A549 (cell line): ENCODE measurements at regions not wholly inside any gene's neighbourhood (a gene's known extent, or its start where the extent isn't known, plus 50 kb on each side); places are given as distances from the start of the nearest gene placed in this dataset.
A peak's percentile ranks its signal among the peaks of the same experiment; 100 is the strongest.

Source experiments
- ATAC-seq, 2 experiments: fragments of 200-7000 bp in 1 of 2; fragments of >200 bp in 1 of 2; cut with Nextera tagmentation in 1 of 2; cut with Tn5 transposase in 1 of 2; 3 replicates each; pipeline versions ENCODE4 v1.8.0 to v1.9.1; 2018 to 2020; ENCODE audit warnings: mild to moderate bottlenecking in 1 of 2, moderate library complexity in 1 of 2
- CTCF ChIA-PET: fragments of 300-600 bp; sonication (Branson Sonifier 250); formaldehyde crosslinking; extraction: SDS; loops from one replicate; lab custom pipeline; 2021; ENCODE audit warnings: antibody characterized with exemption, inconsistent platforms; lab: Yijun Ruan, JAX
- POLR2A ChIA-PET: fragments of 350-600 bp; formaldehyde crosslinking; extraction: SDS; loops from one replicate; lab custom pipeline; 2021; ENCODE audit warnings: antibody characterized with exemption, inconsistent platforms; lab: Yijun Ruan, JAX
- DNase-seq, 2 experiments: peaks; one replicate each; pipeline versions ENCODE4 v3.0.0 to v3.0.0-alpha.2; 2011 to 2016; ENCODE audit warnings: low read depth in 1 of 2, low spot score in 1 of 2
- FAIRE-seq: peaks from 2 replicates; lab custom pipeline; 2011; peaks lifted over from hg19 to GRCh38; lab: Jason Lieb, UNC
- H3K27ac ChIP-seq, 2 experiments: fragments of >200 bp; sonication (Bioruptor Twin); formaldehyde crosslinking; 3 replicates each; pipeline ENCODE4 v1.5.1; 2016 to 2017
- H3K4me1 ChIP-seq: fragments of >200 bp; sonication (Bioruptor Twin); formaldehyde crosslinking; 3 replicates; pipeline ENCODE4 v1.6.1; 2016
- H3K4me2 ChIP-seq: fragments of >200 bp; sonication (Bioruptor Twin); formaldehyde crosslinking; 3 replicates; pipeline ENCODE4 v1.6.1; 2016
- H3K4me3 ChIP-seq: fragments of >200 bp; sonication (Bioruptor Twin); formaldehyde crosslinking; 3 replicates; pipeline ENCODE4 v1.5.1; 2016
- H3K9me3 ChIP-seq: fragments of >200 bp; sonication (Bioruptor Twin); formaldehyde crosslinking; 3 replicates; pipeline ENCODE4 v1.6.1; 2016
- CBX2 ChIP-seq: fragments of 200-600 bp; sonication (generic); IDR thresholded peaks from 2 replicates; pipeline ENCODE4 v1.6.1; 2016; ENCODE audit warnings: low read depth, mild to moderate bottlenecking, borderline replicate concordance
- CHD2 ChIP-seq: fragments of 150-350 bp; IDR thresholded peaks from 2 replicates; pipeline ENCODE4 v1.6.1; 2014; ENCODE audit warnings: low read length; ENCODE audit not compliant: partially characterized antibody
- E2F6 ChIP-seq: IDR thresholded peaks from 2 replicates; pipeline ENCODE4 v1.6.1; 2012; ENCODE audit warnings: low read depth, borderline replicate concordance
- EHF ChIP-seq: fragments of 250-450 bp; sonication (Bioruptor Pico); IDR thresholded peaks from 2 replicates; pipeline ENCODE4 v1.5.0; 2020; ENCODE audit warnings: mild to moderate bottlenecking
- EHMT2 ChIP-seq: fragments of 200-600 bp; sonication (generic); IDR thresholded peaks from 2 replicates; pipeline ENCODE4 v1.6.1; 2016; ENCODE audit warnings: antibody characterized with exemption, low read depth, mild to moderate bottlenecking, moderate library complexity
- ELK1 ChIP-seq: fragments of 150-350 bp; IDR thresholded peaks from 2 replicates; pipeline ENCODE4 v1.6.1; 2014; ENCODE audit warnings: low read depth, mild to moderate bottlenecking, low read length
- EP300 ChIP-seq, 2 experiments: fragments of >200 bp; sonication (Bioruptor Twin); formaldehyde crosslinking; IDR thresholded peaks; 2 replicates in 1 of 2; 3 replicates in 1 of 2; pipeline ENCODE4 v1.6.1; 2016 to 2017
- FOSL2 ChIP-seq, 2 experiments: fragments of 450-650 bp in 1 of 2; fragments of >200 bp in 1 of 2; sonication (Bioruptor Twin) in 1 of 2; formaldehyde crosslinking; IDR thresholded peaks; 2 replicates each; pipeline versions ENCODE4 v1.5.0 to v1.6.1; 2016 to 2020; ENCODE audit warnings: mild to moderate bottlenecking in 1 of 2, moderate library complexity in 1 of 2
- FOXS1 ChIP-seq: fragments of 250-450 bp; sonication (Bioruptor Pico); IDR thresholded peaks from 2 replicates; pipeline ENCODE4 v1.5.0; 2020; ENCODE audit warnings: mild to moderate bottlenecking, moderate library complexity
- HES2 ChIP-seq: fragments of >200 bp; sonication (Bioruptor Twin); formaldehyde crosslinking; IDR thresholded peaks from 2 replicates; pipeline ENCODE4 v1.6.1; 2016
- JUNB ChIP-seq: fragments of >200 bp; sonication (Bioruptor Twin); formaldehyde crosslinking; IDR thresholded peaks from 2 replicates; pipeline ENCODE4 v1.6.1; 2016
- MAFK ChIP-seq: fragments of 450-650 bp; IDR thresholded peaks from 2 replicates; pipeline ENCODE4 v1.6.1; 2014; ENCODE audit not compliant: partially characterized antibody
- MAZ ChIP-seq: fragments of 150-350 bp; IDR thresholded peaks from 2 replicates; pipeline ENCODE4 v1.6.1; 2014; ENCODE audit warnings: antibody characterized with exemption, low read depth, low read length, borderline replicate concordance
- NR3C1 ChIP-seq: fragments of >200 bp; sonication (Bioruptor Twin); formaldehyde crosslinking; IDR thresholded peaks from 3 replicates; pipeline ENCODE4 v1.6.1; 2017
- PBX3 ChIP-seq: IDR thresholded peaks from 2 replicates; pipeline ENCODE4 v1.6.1; 2012
- POLR2A ChIP-seq: IDR thresholded peaks from 2 replicates; pipeline ENCODE4 v1.6.1; 2012; ENCODE audit warnings: mild to moderate bottlenecking, low read length
- TFCP2L1 ChIP-seq: fragments of 250-450 bp; sonication (Bioruptor Pico); IDR thresholded peaks from 2 replicates; pipeline ENCODE4 v1.5.0; 2021; ENCODE audit warnings: mild to moderate bottlenecking
- ZC3H11A ChIP-seq: fragments of 450-650 bp; IDR thresholded peaks from 2 replicates; pipeline ENCODE4 v1.6.1; 2014; ENCODE audit warnings: antibody characterized with exemption, mild to moderate bottlenecking
- ZSCAN20 ChIP-seq: fragments of 250-450 bp; sonication (Bioruptor Pico); IDR thresholded peaks from 2 replicates; pipeline ENCODE4 v1.8.0; 2022; ENCODE audit warnings: mild to moderate bottlenecking, moderate library complexity
- WGBS: methylation state at CpG from one replicate; pipeline ENCODE4 v1.1.6; 2017; ENCODE audit errors: missing lambda C conversion rate; 5-methylcytosine and 5-hydroxymethylcytosine counted together

- ATAC-seq (no peak; a peak in 1 of 6 replicates), DNase-seq (no peak), FAIRE-seq (no peak)
- H3K4me2 ChIP-seq = no peak overlapping the region
- H3K27ac ChIP-seq = peak overlapping the region; percentile 44 to 55; a peak in 4 of 6 replicates
- 79% methylated on average over 7 of the region's 7 CpGs for WGBS
- no peaks in the 10 kb centered on the region for H3K9me3 ChIP-seq
- TF ChIP-seq TFCP2L1 (CRISPR knock-in tag) (no peak), ZSCAN20 (CRISPR knock-in tag) (no peak), CHD2 (no peak), CBX2 (no peak), PBX3 (no peak), POLR2A (no peak), MAZ (no peak), FOXS1 (CRISPR knock-in tag) (no peak), E2F6 (no peak), ELK1 (no peak), JUNB (no peak), EHMT2 (no peak), ZC3H11A (no peak), EHF (CRISPR knock-in tag) (no peak), EP300 (IDR thresholded peaks at IDR 0.05) (no peak)
- CTCF ChIA-PET = interaction anchor here (0.6 to 1.5 kb wide), 2 partner anchors 85 to 99 kb away, joined by 3 to 4 read pairs; no protein-coding TSS in a partner anchor
- POLR2A ChIA-PET = no interaction called here
- H3K4me1 ChIP-seq = peaks cover 10% of the 10 kb centered on the region; the same call in 2 of the 3 replicates
- no peak overlapping the region for H3K4me3 ChIP-seq
Observed at GRCh38 chr2:43033016-43033270, 193.5 kb downstream of the ZFP36L2 start.

- TF ChIP-seq NR3C1 (no peak), CHD2 (no peak), HES2 (no peak), MAFK (peak; percentile 70)
- TF ChIP-seq, all 56 proteins: peak for 1
- ChIA-PET POLR2A (interaction anchor here (1.4 kb wide), 1 partner anchor 50 kb away, joined by 4 read pairs; no protein-coding TSS in a partner anchor), CTCF (interaction anchor here (0.6 to 1.8 kb wide), 6 partner anchors 46 to 197 kb away, joined by 3 to 8 read pairs (median 4); no protein-coding TSS in a partner anchor)
- ATAC-seq = peak in 1 of 2 experiments; percentile 32; a peak in 3 of 6 replicates
- FAIRE-seq = no peak
- peak in 1 of 2 experiments; percentile 68 for DNase-seq
- no peak overlapping the region for H3K4me3 ChIP-seq
- H3K27ac ChIP-seq = peak overlapping the region; percentile 44 to 55
- H3K4me2 ChIP-seq = peak overlapping the region; percentile 6; the same call in 2 of the 3 replicates
- H3K9me3 ChIP-seq = no peaks in the 10 kb centered on the region
- H3K4me1 ChIP-seq = peaks cover 10% of the 10 kb centered on the region; the same call in 2 of the 3 replicates
- 55% methylated on average over 14 of the region's 14 CpGs for WGBS
Observed at GRCh38 chr2:43032213-43033015, 194.0 kb downstream of the ZFP36L2 start.

- FAIRE-seq = no peak
- TF ChIP-seq FOSL2 (IDR thresholded peaks at IDR 0.05) (no peak), FOSL2 (CRISPR knock-in tag; IDR thresholded peaks at IDR 0.05) (no peak)
- Histone ChIP-seq H3K4me3 (no peak overlapping the region), H3K4me2 (no peak overlapping the region), H3K4me1 (peaks cover 10% of the 10 kb centered on the region; the same call in 2 of the 3 replicates), H3K27ac (peak overlapping the region; percentile 23 to 55; a peak in 5 of 6 replicates), H3K9me3 (no peaks in the 10 kb centered on the region)
- ChIA-PET POLR2A (interaction anchor here (0.6 to 1.4 kb wide), 2 partner anchors 10 to 51 kb away, joined by 3 to 4 read pairs; no protein-coding TSS in a partner anchor), CTCF (interaction anchor here (0.6 to 1.8 kb wide), 7 partner anchors 45 to 197 kb away, joined by 3 to 8 read pairs (median 3); no protein-coding TSS in a partner anchor)
- WGBS = 86% methylated on average over 9 of the region's 9 CpGs
- no peak for DNase-seq
- no peak for ATAC-seq
Observed at GRCh38 chr2:43031471-43032212, 194.8 kb downstream of the ZFP36L2 start.
